Fibroblast of lung (primary cell): ENCODE measurements at regions not wholly inside any gene's neighbourhood (a gene's known extent, or its start where the extent isn't known, plus 50 kb on each side); places are given as distances from the start of the nearest gene placed in this dataset.

Source experiments
- CTCF ChIP-seq, 2 donors: IDR thresholded peaks in 1 of 2; conservative IDR thresholded peaks in 1 of 2; 1 replicate in 1 of 2; 2 replicates in 1 of 2; pipeline ENCODE4 v1.5.1; 2011 to 2012; ENCODE audit warnings: low read length in 2 of 2, control low read depth in 1 of 2, inconsistent platforms in 1 of 2, low read depth in 1 of 2, mild to moderate bottlenecking in 1 of 2
- EZH2 ChIP-seq: IDR thresholded peaks from 2 replicates; pipeline ENCODE4 v1.5.1; 2012; ENCODE audit warnings: low read length, control low read depth, mild to moderate bottlenecking; ENCODE audit errors: missing control alignments

DNA sequence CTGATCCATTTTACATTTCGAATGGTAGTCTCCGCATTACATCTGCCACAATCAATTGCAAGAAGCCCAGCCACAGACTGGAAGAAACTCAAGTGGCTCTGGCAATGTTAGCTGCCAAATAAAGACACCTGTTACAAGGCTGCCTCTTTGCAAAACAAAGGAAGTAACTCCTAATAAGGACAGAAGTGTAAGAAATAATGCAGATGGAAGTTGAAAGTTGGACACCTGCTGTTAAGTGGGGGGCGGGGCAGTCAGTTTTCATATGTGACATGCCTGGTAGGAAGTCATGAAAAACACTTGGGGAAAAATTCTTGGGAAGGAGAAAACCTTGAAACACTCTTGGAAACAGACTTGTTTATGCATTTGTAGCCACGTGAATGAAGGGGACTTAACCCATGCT is 54.1 kb upstream of the ATP2C1 start:
- TF ChIP-seq CTCF (conservative IDR thresholded peaks at IDR 0.05 in 1 of 2, IDR thresholded peaks at IDR 0.05 in 1 of 2; ENCODE audit: low read depth in 1 of 2, low read length in 2 of 2) (no peak), EZH2 (no peak)
